ENCODE measurements at regions not wholly inside any gene's neighbourhood (a gene's known extent, or its start where the extent isn't known, plus 50 kb on each side); places are given as distances from the start of the nearest gene placed in this dataset.
"Not testable (repeated sequence)": the region's sequence is repeated elsewhere in the genome, so short reads cannot be mapped to it uniquely, and the experiment has no call there.

DNA sequence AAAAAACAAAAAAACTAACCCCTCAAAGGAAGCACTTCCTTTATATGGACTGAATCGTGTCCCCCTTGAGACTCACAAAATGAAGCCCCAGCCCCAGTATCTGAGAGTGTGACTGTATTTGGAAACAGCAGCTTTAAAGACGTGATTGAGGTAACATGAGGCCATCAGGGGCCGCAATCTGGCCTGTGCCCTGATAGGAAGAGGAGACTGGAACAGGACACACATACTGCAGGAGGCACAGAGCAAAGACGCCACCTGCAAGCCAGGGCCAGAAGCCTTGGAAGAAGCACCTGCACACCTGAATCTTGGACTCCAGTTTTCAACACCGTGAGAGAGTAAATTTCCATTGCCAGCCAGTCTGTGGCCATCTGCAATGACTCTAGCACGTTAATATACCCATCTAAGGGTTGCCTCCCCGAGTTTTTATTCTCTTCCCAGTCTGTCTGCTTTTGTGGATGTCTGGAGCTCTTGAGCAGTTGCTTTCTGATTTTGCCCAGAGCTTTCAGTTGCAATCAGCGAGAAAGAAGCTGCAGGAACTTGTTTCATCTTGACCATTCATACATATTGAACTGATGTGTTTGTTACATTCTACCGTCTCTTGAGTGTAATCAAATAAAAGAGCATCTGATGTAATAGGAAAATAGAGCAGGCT lies 775.8 kb upstream of the TPTE start:
- not testable (repeated sequence) for DNase-seq (ENCODE audit: low spot score)

DNA sequence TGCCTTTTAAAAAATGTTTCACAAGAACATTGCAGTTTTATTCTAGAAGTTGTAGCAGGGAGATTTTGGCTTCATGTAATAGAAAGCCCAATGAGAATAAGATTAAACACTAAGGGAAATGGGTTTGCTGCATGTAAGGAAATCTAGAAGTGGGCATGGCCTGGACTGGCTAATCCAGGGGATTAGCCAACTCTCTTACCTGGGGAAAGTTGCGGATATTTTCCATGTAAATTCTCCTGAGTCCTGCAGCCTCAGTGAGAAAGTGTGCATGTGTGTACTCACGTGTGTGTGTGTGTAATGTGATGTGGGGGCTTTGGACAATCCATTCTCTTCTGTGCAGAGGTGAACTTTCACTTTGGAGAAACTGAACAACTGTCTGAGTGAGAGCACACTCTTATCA lies 775.1 kb upstream of the TPTE start:
- DNase-seq (ENCODE audit: low spot score), result not testable (repeated sequence)

DNA sequence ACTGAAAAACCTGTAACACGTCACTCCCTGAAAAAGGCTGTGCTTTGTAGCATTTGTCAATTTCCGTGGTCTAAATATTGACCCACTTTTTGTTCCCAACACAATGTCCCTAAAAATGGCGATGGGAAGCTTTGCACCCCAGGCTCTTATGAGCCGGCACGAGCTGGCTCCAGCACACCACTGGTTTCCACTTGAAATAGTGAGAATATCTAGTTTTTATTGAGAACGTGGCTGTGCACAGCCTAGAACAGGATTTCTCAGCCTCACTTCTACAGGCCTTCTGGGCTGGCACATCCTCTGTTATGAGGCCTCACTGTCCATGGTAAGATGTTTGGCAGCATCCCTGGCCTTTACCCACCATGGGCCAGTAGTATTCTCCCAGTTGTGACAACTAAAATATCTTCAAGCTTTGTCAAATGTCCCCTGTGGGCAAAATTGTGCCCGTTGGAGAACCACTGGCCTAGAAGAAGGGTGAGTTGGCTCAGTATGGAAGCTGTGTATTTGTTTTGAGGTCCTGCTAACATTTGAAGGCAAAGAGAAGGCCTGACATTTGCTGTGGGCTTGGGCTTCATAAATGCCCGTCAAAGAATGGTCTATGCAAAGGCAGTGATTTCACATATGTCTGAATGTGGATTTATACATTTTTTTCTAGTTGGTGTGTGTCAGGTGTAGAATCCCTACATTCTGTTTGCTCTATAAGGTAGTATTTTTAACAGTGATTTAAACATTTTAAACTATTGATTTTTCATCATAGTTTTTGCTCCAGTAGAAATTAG lies 774.4 kb upstream of the TPTE start:
- DNase-seq (ENCODE audit: low spot score), result not testable (repeated sequence)

DNA sequence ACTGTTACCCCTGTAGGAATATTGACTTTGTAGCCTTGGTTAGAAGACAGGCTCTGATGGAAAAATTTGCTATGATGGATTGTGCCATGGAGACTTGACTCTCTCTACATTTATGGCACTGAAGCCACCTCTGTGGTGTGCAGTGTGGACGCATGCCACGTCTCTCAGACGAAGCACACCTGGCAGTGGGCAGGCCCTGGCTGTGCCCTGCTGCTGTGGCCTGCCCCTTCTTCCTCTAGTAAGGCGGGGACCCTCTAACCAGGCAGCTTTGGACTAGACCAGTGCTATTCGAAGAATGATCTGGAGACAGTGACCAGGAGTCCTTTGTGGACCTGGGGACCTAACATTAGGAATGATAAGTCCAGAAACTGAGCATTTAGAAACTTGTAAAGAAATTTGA lies 773.5 kb upstream of the TPTE start:
- DNase-seq (ENCODE audit: low spot score), result not testable (repeated sequence)

DNA sequence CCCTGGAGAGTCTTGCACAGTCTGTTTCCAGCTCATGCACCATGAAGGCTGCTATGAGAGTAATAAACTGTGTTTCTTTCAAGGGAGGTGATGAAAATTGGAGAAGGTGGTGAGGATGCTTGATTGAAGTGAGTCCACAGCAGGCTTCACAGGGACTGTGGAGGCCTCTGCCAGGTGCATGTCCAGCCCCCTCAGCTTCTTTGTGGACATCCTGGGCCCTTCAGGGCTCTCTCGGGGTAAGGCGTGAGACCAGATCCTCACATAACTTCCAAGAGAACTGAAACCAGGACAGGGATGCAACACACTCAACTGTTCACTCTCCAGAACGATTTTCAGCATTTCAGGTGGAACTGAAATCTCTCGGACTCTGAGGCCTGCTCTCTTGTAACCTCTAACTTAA lies 772.9 kb upstream of the TPTE start:
- DNase-seq (ENCODE audit: low spot score), result not testable (repeated sequence)

DNA sequence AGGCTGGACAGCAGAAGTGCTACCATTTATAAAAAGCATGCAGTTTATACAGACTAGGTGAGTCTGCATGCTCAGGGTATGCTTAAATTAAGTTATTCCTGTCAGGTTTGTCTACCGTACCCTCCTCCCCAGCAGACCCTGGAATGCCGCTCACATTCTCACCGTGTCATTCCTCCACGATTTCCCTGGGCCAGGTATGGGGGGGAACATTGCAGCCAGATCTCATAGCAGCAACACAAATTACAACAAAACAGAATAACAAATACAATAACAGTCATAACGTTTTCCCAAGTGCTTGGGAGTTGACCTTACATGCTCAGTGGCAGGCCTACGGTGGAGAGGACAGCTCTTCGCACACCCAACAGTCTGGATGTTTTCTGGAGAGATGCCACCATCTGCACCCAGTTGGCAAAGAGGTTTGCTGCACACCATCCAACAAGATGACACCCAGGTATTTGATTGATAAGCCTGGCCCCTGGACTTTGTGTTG lies 771.6 kb upstream of the TPTE start:
- DNase-seq (ENCODE audit: low spot score), result not testable (repeated sequence)

DNA sequence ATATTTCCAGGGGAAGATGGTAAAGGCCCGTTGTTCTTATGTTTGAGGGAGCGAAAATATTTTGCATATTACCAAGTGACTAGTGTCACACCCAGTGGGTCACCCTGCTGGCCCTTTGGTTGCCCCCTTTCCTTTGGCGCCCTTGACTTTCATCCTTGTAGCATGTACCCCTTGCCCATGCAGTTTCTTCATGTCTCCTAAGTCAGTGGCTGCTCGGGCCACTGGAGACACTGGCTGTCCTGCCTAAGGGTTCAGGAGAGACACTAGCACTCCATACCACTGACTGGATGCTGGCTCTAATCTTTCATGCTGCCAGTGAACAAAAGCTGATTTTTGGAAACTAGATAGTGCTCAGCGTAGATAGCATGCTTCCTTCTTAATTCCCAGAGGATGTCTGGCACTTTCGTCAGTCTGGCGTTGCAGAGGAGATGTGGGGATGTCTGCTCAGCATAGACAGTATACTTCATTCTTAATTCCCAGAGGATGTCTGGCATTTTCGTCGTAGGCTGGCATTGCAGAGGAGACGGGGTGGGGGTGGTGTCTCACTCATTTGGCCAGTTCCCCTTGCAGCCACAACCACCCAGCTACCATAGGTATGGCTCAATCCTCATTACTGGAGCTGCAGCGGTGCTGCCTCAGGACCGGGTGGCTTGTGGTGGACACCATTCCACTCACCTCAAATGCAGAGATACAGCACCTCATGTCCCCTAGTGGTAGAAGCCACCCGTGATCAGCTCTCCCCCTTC lies 770.9 kb upstream of the TPTE start:
- no peak for DNase-seq (ENCODE audit: low spot score)

DNA sequence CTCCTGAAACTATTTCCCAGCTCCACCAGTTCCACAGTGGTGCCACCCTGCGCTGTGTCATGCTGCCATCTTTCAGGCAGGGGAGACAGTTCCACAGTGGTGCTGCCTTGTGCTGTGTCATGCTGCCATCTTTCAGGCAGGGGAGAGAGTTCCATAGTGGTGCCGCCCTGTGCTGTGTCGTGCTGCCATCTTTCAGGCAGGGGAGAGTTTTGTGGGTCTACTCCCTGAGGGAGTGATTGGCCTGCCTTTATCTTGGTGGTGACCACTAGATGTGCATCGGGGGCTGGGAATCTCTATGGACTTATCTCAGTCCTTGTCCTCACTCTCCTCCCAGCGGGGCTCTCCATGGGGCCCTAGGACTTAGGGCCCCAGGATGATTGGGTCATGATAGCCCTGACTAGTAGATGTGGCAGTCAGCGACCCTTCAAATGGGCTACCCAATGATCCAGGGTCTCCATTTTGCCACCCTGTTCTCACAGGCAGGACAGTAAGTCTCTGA lies 770.2 kb upstream of the TPTE start:
- not testable (repeated sequence) for DNase-seq (ENCODE audit: low spot score)

DNA sequence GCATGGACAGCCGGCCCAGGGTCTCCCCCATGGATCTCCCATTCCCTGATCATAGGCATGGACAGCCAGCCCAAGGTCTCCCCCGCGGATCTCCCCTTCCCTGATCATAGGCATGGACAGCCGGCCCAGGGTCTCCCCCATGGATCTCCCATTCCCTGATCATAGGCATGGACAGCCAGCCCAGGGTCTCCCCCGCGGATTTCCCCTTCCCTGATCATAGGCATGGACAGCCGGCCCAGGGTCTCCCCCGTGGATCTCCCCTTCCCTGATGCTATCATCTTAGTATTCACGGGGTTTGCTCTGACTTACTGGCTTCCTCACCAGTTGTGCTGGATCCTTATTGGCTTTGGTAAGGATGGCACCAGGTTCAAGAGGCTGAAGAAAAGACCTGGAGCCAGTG lies 769.4 kb upstream of the TPTE start:
- not testable (repeated sequence) for DNase-seq (ENCODE audit: low spot score)

DNA sequence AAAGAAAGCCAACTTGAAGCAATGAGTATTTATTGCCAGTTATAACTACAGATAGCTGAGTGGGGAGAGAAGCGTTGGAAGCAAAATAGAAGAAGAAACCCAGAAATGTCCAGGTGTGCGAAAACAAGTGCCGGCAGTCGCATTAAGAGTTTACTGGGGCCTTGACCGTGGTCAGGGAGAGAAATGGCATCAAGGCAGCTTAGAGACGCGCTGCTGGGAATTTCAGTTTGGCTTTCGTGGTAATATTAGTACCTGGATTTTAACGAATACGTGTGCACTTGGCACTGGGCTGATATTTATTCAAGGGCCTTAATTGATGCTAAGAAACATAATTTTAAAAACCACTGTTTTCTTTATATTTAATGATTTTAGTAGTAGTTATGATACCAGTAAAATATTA lies 767.9 kb upstream of the TPTE start:
- DNase-seq (ENCODE audit: low spot score), result not testable (repeated sequence)

DNA sequence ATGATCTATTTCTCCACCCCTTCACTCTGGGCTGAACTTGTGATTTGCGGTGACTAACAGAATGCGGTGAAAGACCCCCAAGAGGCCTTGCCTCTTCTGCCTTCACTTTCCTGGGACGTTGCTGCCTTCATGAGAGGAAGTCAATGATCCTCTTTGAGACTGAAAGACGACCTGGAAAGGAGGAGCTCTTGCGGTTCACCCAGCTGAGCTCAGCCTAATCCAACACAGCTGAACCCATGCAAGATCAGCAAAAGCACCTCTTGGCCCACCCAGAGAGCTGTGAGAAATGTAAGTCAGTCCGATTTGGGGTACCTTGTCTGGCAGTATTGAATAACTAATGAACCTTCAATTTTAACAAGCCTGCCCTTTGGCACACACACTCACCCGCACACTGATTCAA lies 767.4 kb upstream of the TPTE start:
- no peak for DNase-seq (ENCODE audit: low spot score)

DNA sequence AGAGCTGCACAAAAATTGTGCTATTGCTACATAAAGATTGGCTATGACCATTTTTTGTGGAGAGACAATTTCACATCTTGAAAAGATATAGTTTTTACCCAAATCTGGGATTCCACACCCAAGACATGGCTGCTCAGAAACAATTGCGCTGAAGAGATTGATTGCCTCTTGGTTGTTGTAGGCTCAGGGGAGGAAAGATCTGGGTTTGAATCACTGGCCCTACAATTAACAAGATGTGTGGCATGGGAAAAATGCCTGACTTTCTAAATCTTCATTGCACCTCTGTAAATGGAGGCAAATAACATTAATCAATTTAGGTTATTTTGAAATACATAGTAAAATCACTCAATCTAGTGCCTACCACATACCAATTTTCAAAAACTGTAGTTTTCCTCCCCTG lies 766.9 kb upstream of the TPTE start:
- not testable (repeated sequence) for DNase-seq (ENCODE audit: low spot score)

DNA sequence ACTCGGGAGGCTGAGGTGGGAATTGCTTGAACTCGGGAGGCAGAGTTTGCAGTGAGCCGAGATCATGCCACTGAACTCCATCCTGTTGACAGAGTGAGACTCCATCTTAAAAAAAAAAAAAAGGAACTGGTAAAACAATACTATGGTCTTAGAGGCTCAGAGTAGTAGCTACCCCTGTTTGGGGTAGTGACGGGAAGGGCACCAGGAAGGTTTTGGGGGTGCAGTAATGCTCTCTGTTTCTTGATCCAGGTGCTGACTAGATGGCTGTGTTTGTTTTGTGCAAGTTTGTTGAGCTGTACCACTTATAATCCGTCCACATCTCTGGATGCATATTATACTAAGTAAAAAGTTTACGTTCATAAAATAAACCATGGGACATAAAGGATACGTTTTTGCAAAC lies 765.8 kb upstream of the TPTE start:
- no peak for DNase-seq (ENCODE audit: low spot score)

DNA sequence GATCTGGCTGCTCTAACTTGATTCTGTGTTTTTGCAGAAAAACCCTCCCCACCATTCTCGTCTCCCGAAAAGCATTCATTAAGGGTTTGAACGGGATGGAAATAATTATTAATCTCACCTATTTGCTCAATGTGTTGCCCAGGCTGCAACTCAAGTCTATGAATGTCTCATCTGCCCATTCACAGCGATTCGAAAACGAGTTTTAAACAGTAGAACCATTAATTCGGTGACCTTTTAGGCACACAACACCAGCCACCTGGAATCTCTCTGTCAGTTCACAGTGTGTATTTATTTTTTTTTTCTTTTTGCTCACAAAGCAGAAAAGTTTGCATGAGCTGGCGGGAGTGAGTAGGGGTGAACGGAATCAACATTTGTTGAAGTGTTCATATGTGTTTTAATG lies 764.7 kb upstream of the TPTE start:
- no peak for DNase-seq (ENCODE audit: low spot score)

DNA sequence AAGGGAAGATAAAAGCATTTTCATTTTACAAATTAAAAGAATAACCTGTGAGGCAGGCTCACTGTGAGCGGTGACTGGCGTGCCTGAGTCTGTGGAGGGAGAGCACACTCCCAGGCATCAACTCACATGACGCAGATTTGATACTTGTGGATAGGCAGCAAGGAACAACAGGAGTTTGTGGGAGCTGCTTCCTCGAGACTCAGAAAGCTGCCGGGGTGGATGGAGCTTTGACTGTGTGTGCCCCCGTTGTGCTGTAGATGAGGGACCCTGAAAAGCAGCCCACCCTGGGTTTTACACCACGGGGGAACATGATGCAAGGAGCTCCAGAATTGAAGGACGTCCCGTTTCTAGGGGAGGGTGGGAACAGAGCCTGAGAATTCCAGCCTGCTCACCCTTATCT lies 764.3 kb upstream of the TPTE start:
- DNase-seq (ENCODE audit: low spot score), result not testable (repeated sequence)

DNA sequence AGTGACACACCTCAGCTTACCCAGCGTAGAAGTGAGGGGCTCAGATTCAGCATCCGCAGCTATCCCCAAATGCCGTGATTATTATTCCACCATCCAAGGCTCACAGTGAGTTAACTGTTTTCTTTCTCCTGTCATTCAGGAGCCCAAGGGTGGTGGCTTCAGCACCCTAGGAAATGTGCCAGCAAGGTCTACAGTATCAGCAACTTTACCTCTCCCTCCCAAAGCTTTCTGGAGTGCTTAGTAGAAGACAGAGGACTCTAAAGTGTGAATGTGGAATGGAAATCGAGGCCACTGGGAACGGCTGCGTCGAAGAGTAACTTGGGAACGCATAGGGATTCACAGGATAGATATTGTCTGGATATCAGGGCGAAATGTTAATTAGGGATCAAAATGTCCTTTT lies 763.8 kb upstream of the TPTE start:
- not testable (repeated sequence) for DNase-seq (ENCODE audit: low spot score)

DNA sequence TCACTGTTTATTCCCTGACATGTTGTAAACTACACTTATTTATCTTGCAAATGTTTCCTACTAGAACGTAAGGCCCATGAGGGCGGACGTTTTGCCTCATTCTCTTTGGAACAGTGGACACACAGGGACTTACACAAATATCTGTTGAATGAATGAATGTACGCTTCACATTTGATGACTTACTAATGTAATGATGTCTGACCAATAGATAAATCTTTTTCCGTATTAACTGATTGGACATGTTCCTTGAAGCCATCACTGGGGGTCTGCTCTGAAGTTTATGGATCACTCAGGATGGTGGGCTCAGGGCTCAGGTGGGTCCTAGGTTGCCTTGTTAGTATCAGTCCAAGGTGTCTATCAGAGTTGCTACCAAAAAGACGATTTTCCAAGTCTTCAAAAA lies 763.2 kb upstream of the TPTE start:
- DNase-seq (ENCODE audit: low spot score), result no peak

DNA sequence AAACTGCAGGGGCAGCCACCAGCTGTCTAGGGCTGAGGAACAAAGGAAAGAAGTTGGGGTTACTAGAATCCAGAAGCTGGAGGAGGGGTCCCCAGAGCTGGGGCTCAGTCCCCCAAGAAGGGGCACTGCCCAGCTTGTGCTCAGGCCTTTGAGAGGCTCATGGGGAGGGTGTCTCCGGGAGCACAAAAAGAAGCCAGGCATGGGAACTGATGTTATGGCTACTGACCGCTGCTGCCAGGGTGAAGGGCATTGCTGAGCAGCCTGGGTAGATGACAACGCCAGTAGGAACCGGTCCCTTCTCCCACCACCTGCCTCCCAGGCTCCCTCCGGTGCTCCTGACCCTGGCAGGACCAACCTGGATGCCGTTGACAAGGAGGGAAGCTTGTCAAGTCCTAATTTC lies 762.5 kb upstream of the TPTE start:
- DNase-seq (ENCODE audit: low spot score), result no peak

DNA sequence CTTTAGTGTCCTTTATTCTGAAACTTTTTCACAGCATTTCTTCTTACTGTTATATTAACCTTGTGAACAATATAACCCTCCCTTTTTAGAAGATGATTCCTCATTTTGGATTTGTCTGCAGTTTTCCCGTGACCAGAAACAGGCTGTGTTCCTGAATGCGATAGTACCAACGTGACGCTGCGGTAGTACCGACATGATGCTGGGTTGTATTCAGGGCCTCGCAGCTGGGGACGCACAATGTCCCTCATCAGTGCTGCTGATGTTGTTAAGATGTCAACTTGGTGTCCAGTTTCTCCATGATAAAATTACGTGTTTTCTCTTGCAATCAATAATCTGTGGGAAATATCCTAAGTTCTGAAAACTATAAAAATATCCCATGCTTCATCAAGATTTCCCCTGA lies 761.4 kb upstream of the TPTE start:
- DNase-seq (ENCODE audit: low spot score), result no peak

DNA sequence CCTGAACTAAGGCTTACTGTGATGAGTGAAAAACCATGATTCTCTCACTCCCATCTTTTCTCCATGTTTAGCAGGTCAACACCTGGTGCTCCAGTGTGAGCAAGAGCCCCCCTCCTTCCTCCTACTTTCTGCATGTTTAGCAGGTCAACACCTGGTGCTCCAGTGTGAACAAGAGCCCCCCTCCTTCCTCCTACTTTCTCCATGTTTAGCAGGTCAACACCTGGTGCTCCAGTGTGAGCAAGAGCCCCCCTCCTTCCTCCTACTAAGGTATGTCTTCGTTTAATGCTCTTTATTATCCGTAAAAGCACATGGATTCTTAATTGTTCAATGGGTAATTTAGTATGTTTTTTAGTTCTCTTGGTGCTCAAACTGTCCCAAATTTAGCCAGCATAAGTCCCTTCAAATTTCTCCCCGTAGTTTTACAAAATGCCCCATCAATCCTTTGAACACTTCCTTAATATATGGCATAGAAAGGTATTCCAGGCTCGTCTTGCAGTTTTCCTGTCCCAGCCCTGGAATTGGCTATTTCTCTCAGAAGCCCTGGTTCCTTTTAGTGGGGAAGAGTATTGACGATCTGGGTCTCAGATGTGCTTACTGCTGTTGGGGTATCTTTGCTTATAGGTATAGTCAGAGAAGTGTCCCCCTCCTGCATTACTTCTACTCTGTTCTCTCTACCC lies 760.8 kb upstream of the TPTE start:
- DNase-seq (ENCODE audit: low spot score), result no peak

DNA sequence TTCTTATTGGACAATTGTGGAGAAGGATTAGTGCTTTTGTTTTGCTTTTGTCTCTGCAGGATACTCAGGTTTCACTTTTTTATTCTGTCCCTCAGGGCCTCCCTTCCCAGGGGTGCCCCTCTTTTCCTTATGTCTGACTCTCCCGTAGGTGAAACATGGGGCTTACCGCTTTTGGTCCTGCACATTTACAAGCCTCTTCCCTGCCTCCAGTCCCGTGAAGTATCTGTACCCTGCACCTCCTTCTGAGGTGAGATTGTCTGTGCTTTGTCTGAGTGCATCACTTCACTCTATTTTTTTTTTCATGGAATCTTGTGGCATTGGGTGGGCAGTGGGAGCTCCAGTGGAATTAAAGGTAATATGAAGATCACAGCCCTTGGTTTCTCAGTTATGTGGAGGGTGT lies 758.1 kb upstream of the TPTE start:
- no peak for DNase-seq (ENCODE audit: low spot score)

DNA sequence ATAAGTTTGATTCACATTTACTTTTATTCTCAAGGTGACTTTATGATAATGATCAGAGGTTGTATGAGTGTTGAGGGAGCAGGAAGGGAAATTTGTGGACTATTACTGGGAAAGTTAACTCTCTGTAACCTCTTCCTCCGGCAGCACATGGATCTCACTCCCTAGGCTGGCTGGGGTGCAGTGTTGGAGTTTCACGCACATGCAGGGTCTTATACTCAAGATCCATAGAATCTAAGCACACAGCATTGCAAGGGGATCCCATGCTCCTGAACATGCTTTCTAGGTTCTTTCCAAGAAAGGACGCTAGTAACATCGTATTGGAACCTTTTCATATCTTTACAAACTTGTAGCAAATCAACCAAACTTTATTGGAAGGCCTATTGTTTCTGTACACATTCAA lies 757.6 kb upstream of the TPTE start:
- no peak for DNase-seq (ENCODE audit: low spot score)
